Prostate gland (tissue), 2 donors: ENCODE measurements at regions not wholly inside any gene's neighbourhood (a gene's known extent, or its start where the extent isn't known, plus 50 kb on each side); places are given as distances from the start of the nearest gene placed in this dataset.

Experiments
- POLR2A ChIP-seq: fragments of 450-650 bp; IDR thresholded peaks from one replicate; pipeline ENCODE4 v1.6.1; 2016; ENCODE audit warnings: antibody characterized with exemption, mild to moderate bottlenecking
- TF ChIP-seq, protein P1 (sequence below), 4 experiments: fragments of 200-600 bp in 2 of 4; fragments of 450-650 bp in 2 of 4; sonication (generic) in 2 of 4; IDR thresholded peaks; 1 replicate in 3 of 4; 2 replicates in 1 of 4; pipeline ENCODE4 v1.5.1; 2016 to 2019; ENCODE audit warnings: antibody characterized with exemption in 4 of 4, mild to moderate bottlenecking in 2 of 4, moderate library complexity in 2 of 4

DNA sequence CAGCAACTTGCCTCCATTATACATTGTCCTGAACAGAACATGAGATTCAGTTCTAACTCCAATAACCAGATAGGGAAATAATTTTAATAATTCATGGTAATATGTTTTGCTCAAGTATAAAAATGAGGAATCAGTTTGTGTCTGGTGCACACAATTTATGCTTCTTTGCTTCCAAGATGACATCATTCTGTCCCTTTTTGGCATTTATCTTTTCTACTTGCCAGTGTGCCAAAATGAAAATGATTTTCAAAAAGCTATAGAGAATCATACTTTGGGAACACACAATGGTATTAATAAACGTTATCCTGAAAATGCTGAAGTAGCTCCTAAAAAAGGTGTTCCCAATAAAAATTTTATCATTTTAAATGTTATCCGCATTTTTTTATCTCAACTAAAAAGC lies 519.0 kb downstream of the CAAP1 start:
- TF ChIP-seq, protein P1, sequence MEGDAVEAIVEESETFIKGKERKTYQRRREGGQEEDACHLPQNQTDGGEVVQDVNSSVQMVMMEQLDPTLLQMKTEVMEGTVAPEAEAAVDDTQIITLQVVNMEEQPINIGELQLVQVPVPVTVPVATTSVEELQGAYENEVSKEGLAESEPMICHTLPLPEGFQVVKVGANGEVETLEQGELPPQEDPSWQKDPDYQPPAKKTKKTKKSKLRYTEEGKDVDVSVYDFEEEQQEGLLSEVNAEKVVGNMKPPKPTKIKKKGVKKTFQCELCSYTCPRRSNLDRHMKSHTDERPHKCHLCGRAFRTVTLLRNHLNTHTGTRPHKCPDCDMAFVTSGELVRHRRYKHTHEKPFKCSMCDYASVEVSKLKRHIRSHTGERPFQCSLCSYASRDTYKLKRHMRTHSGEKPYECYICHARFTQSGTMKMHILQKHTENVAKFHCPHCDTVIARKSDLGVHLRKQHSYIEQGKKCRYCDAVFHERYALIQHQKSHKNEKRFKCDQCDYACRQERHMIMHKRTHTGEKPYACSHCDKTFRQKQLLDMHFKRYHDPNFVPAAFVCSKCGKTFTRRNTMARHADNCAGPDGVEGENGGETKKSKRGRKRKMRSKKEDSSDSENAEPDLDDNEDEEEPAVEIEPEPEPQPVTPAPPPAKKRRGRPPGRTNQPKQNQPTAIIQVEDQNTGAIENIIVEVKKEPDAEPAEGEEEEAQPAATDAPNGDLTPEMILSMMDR (IDR thresholded peaks at IDR 0.05) = no peak
- TF ChIP-seq POLR2A = no peak
